MM.1S (cell line): ENCODE measurements at regions not wholly inside any gene's neighbourhood (a gene's known extent, or its start where the extent isn't known, plus 50 kb on each side); places are given as distances from the start of the nearest gene placed in this dataset.

Experiments used
- DNase-seq: peaks from one replicate; pipeline ENCODE4 v3.0.0-alpha.2; 2015
- H2AFZ ChIP-seq: fragments of 300-600 bp; sonication (generic); 2 replicates; pipeline ENCODE4 v1.6.0; 2016; ENCODE audit warnings: antibody characterized with exemption, low read length
- H3F3A ChIP-seq: fragments of 300-600 bp; sonication (generic); 2 replicates; pipeline ENCODE4 v1.6.1; 2016; ENCODE audit warnings: mild to moderate bottlenecking, antibody characterized with exemption, low read length, moderate library complexity, mixed read lengths; ENCODE audit not compliant: insufficient read depth
- H3K27ac ChIP-seq: fragments of 300-600 bp; sonication (generic); 2 replicates; pipeline ENCODE4 v1.5.1; 2016; ENCODE audit warnings: mild to moderate bottlenecking, low read length
- H3K27me3 ChIP-seq: fragments of 300-600 bp; sonication (generic); replicated peaks from 2 replicates; pipeline ENCODE4 v1.6.0; 2016; ENCODE audit warnings: low read length; ENCODE audit not compliant: insufficient read depth
- H3K36me3 ChIP-seq: fragments of 300-600 bp; sonication (generic); replicated peaks from 2 replicates; pipeline ENCODE4 v1.6.1; 2016; ENCODE audit warnings: mild to moderate bottlenecking, low read length, mixed read lengths; ENCODE audit not compliant: insufficient read depth
- H3K4me1 ChIP-seq: fragments of 300-600 bp; sonication (generic); 2 replicates; pipeline ENCODE4 v1.6.1; 2016; ENCODE audit warnings: low read length, mixed read lengths
- H3K4me2 ChIP-seq: fragments of 300-600 bp; sonication (generic); 2 replicates; pipeline ENCODE4 v1.6.0; 2016; ENCODE audit warnings: low read depth, low read length
- H3K4me3 ChIP-seq: fragments of 300-600 bp; sonication (generic); 2 replicates; pipeline ENCODE4 v1.5.1; 2016; ENCODE audit warnings: low read length, mixed read lengths
- H3K79me2 ChIP-seq: fragments of 300-600 bp; sonication (generic); 2 replicates; pipeline ENCODE4 v1.6.1; 2016; ENCODE audit warnings: mixed run types, low read length, mixed read lengths
- H3K9ac ChIP-seq: fragments of 300-600 bp; sonication (generic); 2 replicates; pipeline ENCODE4 v1.6.1; 2016; ENCODE audit warnings: low read length, mixed read lengths
- H3K9me2 ChIP-seq: fragments of 300-600 bp; sonication (generic); replicated peaks from 2 replicates; pipeline ENCODE4 v1.6.1; 2016; ENCODE audit warnings: mild to moderate bottlenecking, low read length, mixed read lengths; ENCODE audit not compliant: insufficient read depth
- H3K9me3 ChIP-seq: fragments of 300-600 bp; sonication (generic); replicated peaks from 2 replicates; pipeline ENCODE4 v1.6.1; 2016; ENCODE audit warnings: mild to moderate bottlenecking, low read length, mixed read lengths; ENCODE audit not compliant: insufficient read depth
- H4K20me1 ChIP-seq: fragments of 300-600 bp; sonication (generic); 2 replicates; pipeline ENCODE4 v1.6.1; 2016; ENCODE audit warnings: mild to moderate bottlenecking, low read length, moderate library complexity, mixed read lengths; ENCODE audit not compliant: insufficient read depth
- CTCF ChIP-seq: fragments of 300-600 bp; sonication (generic); IDR thresholded peaks from 2 replicates; pipeline ENCODE4 v1.5.1; 2016; ENCODE audit warnings: antibody characterized with exemption, low read length, mixed read lengths
- EZH2 ChIP-seq: fragments of 300-600 bp; sonication (generic); optimal IDR thresholded peaks from 2 replicates; pipeline ENCODE3; 2017; ENCODE audit warnings: low read depth, mild to moderate bottlenecking, antibody characterized with exemption, low read length, mixed read lengths
- EZH2phosphoT487 ChIP-seq: fragments of 300-600 bp; sonication (generic); IDR thresholded peaks from 2 replicates; pipeline ENCODE4 v1.6.1; 2018; ENCODE audit warnings: antibody characterized with exemption, low read length

DNA sequence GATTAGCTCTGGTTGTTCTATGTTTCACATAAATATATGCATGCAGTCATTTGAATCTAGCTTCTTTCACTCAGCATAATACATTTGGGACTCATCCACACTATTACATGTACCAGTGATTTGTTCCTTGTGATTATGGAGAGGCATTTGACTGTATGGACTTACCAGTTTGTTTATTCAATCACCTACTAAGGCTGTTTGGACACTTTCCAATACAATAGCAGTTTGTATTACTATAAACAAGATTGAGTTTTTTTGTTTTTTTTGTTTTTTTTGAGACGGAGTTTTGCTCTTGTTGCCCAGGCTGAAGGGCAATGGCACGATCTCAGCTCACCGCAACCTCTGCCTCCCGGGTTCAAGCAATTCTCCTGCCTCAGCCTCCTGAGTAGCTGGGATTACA lies 109.8 kb upstream of the DST start:
- Histone ChIP-seq H3F3A (0 out of 2 replicates have a peak, but pooled peaks cover 4% of the 10 kb centered on the region), H3K4me3 (no peak overlapping the region), H3K27me3 (no peaks in the 10 kb centered on the region), H3K79me2 (peaks cover 83% of the 10 kb centered on the region), H3K9me3 (no peaks in the 10 kb centered on the region), H2AFZ (no peak overlapping the region), H3K4me1 (peaks cover 22% of the 10 kb centered on the region), H4K20me1 (no peaks in the 10 kb centered on the region), H3K4me2 (no peak overlapping the region), H3K9ac (no peak overlapping the region), H3K9me2 (no peaks in the 10 kb centered on the region), H3K36me3 (no peaks in the 10 kb centered on the region), H3K27ac (no peak overlapping the region)
- TF ChIP-seq EZH2phosphoT487 (no peak), CTCF (no peak), EZH2 (no peak)
- no peak for DNase-seq

DNA sequence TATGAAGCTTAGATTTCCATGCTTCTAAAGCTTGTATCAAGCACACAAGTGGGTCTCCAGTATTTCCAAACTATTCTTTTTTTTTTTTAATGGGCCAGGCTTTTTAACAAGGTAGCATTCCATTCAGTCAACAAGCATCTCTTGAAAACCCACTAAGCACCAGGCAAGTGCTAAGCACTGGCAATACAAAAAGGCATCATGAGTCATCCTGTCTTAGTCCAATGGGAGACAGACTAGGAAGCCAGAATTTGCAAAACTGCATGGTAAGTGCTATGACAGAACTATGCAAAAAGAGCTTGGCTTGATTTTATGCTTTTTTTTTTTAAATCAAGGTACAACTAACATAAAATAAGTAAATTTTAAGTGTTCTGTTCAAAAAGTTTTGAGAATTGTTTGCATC lies 109.3 kb upstream of the DST start:
- no peak overlapping the region for H3K4me3 ChIP-seq
- H3K4me1 ChIP-seq = peaks cover 17% of the 10 kb centered on the region
- H4K20me1 ChIP-seq = no peaks in the 10 kb centered on the region
- no peaks in the 10 kb centered on the region for H3K27me3 ChIP-seq
- no peaks in the 10 kb centered on the region for H3K9me2 ChIP-seq
- no peak overlapping the region for H3K4me2 ChIP-seq
- peaks cover 81% of the 10 kb centered on the region for H3K79me2 ChIP-seq
- no peaks in the 10 kb centered on the region for H3K9me3 ChIP-seq
- H3K9ac ChIP-seq = no peak overlapping the region
- DNase-seq = no peak
- H3F3A ChIP-seq = 0 out of 2 replicates have a peak, but pooled peaks cover 4% of the 10 kb centered on the region
- H2AFZ ChIP-seq = no peak overlapping the region
- no peaks in the 10 kb centered on the region for H3K36me3 ChIP-seq
- TF ChIP-seq CTCF = no peak
- no peak for TF ChIP-seq EZH2
- TF ChIP-seq EZH2phosphoT487 = no peak
- no peak overlapping the region for H3K27ac ChIP-seq

GRCh38 chr6:56751604-56752003 lies 108.9 kb upstream of the DST start:
- H3K9me2 ChIP-seq = no peaks in the 10 kb centered on the region
- TF ChIP-seq CTCF (no peak), EZH2phosphoT487 (no peak), EZH2 (no peak)
- no peaks in the 10 kb centered on the region for H3K36me3 ChIP-seq
- H3K4me1 ChIP-seq = peaks cover 14% of the 10 kb centered on the region
- no peak overlapping the region for H3K4me3 ChIP-seq
- H3K27ac ChIP-seq = no peak overlapping the region
- no peaks in the 10 kb centered on the region for H3K27me3 ChIP-seq
- no peaks in the 10 kb centered on the region for H4K20me1 ChIP-seq
- H2AFZ ChIP-seq = no peak overlapping the region
- H3K4me2 ChIP-seq = no peak overlapping the region
- H3K79me2 ChIP-seq = peaks cover 81% of the 10 kb centered on the region
- DNase-seq = no peak
- H3K9me3 ChIP-seq = no peaks in the 10 kb centered on the region
- H3K9ac ChIP-seq = no peak overlapping the region
- H3F3A ChIP-seq = 0 out of 2 replicates have a peak, but pooled peaks cover 4% of the 10 kb centered on the region
